Gastrocnemius medialis (tissue), 4 donors: ENCODE measurements at regions not wholly inside any gene's neighbourhood (a gene's known extent, or its start where the extent isn't known, plus 50 kb on each side); places are given as distances from the start of the nearest gene placed in this dataset.

Experiments used
- ATAC-seq, 2 donors: fragments of 150-250 bp; one replicate each; pipeline ENCODE4 v1.9.1; 2016
- DNase-seq, 2 donors: peaks; one replicate each; pipeline ENCODE4 v3.0.0-alpha.2; 2019
- H3K27ac ChIP-seq, 4 donors: fragments of 200-600 bp; sonication (generic); 1 replicate in 1 of 4; 2 replicates in 3 of 4; pipeline ENCODE4 v1.5.1; 2016 to 2018; ENCODE audit warnings: mild to moderate bottlenecking in 2 of 4, moderate library complexity in 1 of 4
- H3K27me3 ChIP-seq, 3 donors: fragments of 200-600 bp; sonication (generic) in 2 of 3; 1 replicate in 1 of 3; 2 replicates in 2 of 3; pipeline versions ENCODE4 v1.5.1 to v1.6.0; 2016 to 2019; ENCODE audit warnings: mild to moderate bottlenecking in 1 of 3, moderate library complexity in 1 of 3
- H3K36me3 ChIP-seq, 2 donors: fragments of 200-600 bp; sonication (generic) in 1 of 2; one replicate each; pipeline ENCODE4 v1.5.1; 2017 to 2018
- H3K4me1 ChIP-seq, 2 donors: fragments of 200-600 bp; sonication (generic) in 1 of 2; one replicate each; pipeline ENCODE4 v1.5.1; 2016 to 2017; ENCODE audit warnings: mild to moderate bottlenecking in 2 of 2
- H3K4me3 ChIP-seq, 4 donors: fragments of 200-600 bp; sonication (generic) in 3 of 4; 1 replicate in 1 of 4; 2 replicates in 3 of 4; pipeline ENCODE4 v1.5.1; 2016 to 2019; ENCODE audit warnings: mild to moderate bottlenecking in 2 of 4
- H3K9me3 ChIP-seq, 3 donors: fragments of 200-600 bp; sonication (generic) in 2 of 3; 1 replicate in 1 of 3; 2 replicates in 2 of 3; pipeline ENCODE4 v1.5.1; 2016 to 2019
- POLR2A ChIP-seq, 2 donors: fragments of 450-650 bp; IDR thresholded peaks; one replicate each; pipeline ENCODE4 v1.6.1; 2017; ENCODE audit warnings: antibody characterized with exemption in 2 of 2, mild to moderate bottlenecking in 2 of 2, moderate library complexity in 2 of 2
- in situ Hi-C, 4 donors: fragments of 200-750 bp; cut with MboI; loops; one replicate each; pipeline versions ENCODE4 v1.15.0 to v1.8.0; 2017; ENCODE audit warnings: low sequenced_read_pairs in 4 of 4
- intact Hi-C: fragments of 100-400 bp; cut with DNase I; formaldehyde crosslinking; loops from one replicate; pipeline ENCODE4 v1.15.1; 2023; ENCODE audit warnings: low total_unique reads
- TF ChIP-seq, protein P1 (sequence below), 5 experiments: fragments of 450-650 bp in 3 of 5; fragments of 200-600 bp in 2 of 5; sonication (generic) in 2 of 5; IDR thresholded peaks in 4 of 5; conservative IDR thresholded peaks in 1 of 5; 1 replicate in 4 of 5; 2 replicates in 1 of 5; pipeline ENCODE4 v1.5.1; 2016 to 2019; ENCODE audit warnings: antibody characterized with exemption in 5 of 5, mild to moderate bottlenecking in 3 of 5, moderate library complexity in 3 of 5

GRCh38 chr4:121517241-121517640, 136.4 kb upstream of the QRFPR start:
- in situ Hi-C loops (no loop called here), intact Hi-C loops (no loop called here)
- H3K36me3 ChIP-seq, result no peaks in the 10 kb centered on the region
- no peak overlapping the region for H3K4me3 ChIP-seq
- no peaks in the 10 kb centered on the region for H3K27me3 ChIP-seq
- no peaks in the 10 kb centered on the region for H3K4me1 ChIP-seq
- no peak for DNase-seq
- no peaks in the 10 kb centered on the region for H3K9me3 ChIP-seq
- ATAC-seq, result no peak
- H3K27ac ChIP-seq, result no peak overlapping the region
- no peak for TF ChIP-seq POLR2A (IDR thresholded peaks at IDR 0.05)
- TF ChIP-seq, protein P1, sequence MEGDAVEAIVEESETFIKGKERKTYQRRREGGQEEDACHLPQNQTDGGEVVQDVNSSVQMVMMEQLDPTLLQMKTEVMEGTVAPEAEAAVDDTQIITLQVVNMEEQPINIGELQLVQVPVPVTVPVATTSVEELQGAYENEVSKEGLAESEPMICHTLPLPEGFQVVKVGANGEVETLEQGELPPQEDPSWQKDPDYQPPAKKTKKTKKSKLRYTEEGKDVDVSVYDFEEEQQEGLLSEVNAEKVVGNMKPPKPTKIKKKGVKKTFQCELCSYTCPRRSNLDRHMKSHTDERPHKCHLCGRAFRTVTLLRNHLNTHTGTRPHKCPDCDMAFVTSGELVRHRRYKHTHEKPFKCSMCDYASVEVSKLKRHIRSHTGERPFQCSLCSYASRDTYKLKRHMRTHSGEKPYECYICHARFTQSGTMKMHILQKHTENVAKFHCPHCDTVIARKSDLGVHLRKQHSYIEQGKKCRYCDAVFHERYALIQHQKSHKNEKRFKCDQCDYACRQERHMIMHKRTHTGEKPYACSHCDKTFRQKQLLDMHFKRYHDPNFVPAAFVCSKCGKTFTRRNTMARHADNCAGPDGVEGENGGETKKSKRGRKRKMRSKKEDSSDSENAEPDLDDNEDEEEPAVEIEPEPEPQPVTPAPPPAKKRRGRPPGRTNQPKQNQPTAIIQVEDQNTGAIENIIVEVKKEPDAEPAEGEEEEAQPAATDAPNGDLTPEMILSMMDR (IDR thresholded peaks at IDR 0.05 in 4 of 5, conservative IDR thresholded peaks at IDR 0.05 in 1 of 5), result no peak

GRCh38 chr4:121514443-121514842, 133.6 kb upstream of the QRFPR start:
- no peaks in the 10 kb centered on the region for H3K9me3 ChIP-seq
- H3K27me3 ChIP-seq, result no peaks in the 10 kb centered on the region
- in situ Hi-C loops, result no loop called here
- intact Hi-C loops, result no loop called here
- H3K36me3 ChIP-seq, result no peaks in the 10 kb centered on the region
- TF ChIP-seq, protein P1 (IDR thresholded peaks at IDR 0.05 in 4 of 5, conservative IDR thresholded peaks at IDR 0.05 in 1 of 5), result no peak
- TF ChIP-seq POLR2A (IDR thresholded peaks at IDR 0.05), result no peak
- no peaks in the 10 kb centered on the region for H3K4me1 ChIP-seq
- no peak for ATAC-seq
- no peak overlapping the region for H3K4me3 ChIP-seq
- no peak for DNase-seq
- H3K27ac ChIP-seq, result no peak overlapping the region

GRCh38 chr4:121510341-121510874, 129.6 kb upstream of the QRFPR start:
- Histone ChIP-seq H3K4me3 (no peak overlapping the region), H3K27ac (no peak overlapping the region), H3K9me3 (no peaks in the 10 kb centered on the region), H3K4me1 (no peaks in the 10 kb centered on the region), H3K27me3 (no peaks in the 10 kb centered on the region), H3K36me3 (no peaks in the 10 kb centered on the region)
- intact Hi-C loops (no loop called here), in situ Hi-C loops (no loop called here)
- DNase-seq, result no peak
- ATAC-seq, result no peak
- TF ChIP-seq POLR2A (IDR thresholded peaks at IDR 0.05), result no peak
- TF ChIP-seq, protein P1 (IDR thresholded peaks at IDR 0.05 in 4 of 5, conservative IDR thresholded peaks at IDR 0.05 in 1 of 5), result no peak

DNA sequence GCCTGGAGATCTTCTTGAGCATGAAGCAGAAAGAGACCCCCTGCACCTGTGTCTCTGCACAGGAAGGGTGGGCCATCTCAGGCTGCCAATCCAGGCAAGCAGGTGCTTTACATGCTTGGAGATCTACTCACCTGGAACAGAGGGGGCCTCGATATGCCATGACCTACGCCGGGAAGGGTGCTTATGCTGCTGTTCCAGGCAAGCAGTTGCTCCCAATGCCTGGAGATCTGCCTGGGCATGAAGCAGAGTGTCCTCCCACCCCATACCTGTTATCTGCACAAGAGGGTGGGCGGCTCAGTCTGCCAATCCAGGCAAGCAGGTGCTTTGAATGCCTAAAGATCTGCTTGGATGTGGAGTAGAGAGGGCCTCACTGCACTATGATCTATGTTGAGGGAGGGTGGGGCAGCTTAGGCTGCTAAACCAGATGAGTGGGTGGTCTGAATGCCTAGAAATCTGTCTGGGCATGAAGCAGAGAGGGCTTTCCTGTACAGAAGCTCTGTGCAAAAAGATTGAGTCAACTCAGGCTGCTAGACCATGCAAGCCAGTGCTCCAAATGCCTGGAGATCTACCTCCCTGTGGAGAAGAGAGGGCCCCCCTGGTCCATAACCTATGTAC, 104.5 kb upstream of the QRFPR start:
- TF ChIP-seq, protein P1 (IDR thresholded peaks at IDR 0.05 in 4 of 5, conservative IDR thresholded peaks at IDR 0.05 in 1 of 5), result no peak
- no peak for TF ChIP-seq POLR2A (IDR thresholded peaks at IDR 0.05)
- no peaks in the 10 kb centered on the region for H3K4me1 ChIP-seq
- H3K36me3 ChIP-seq, result no peaks in the 10 kb centered on the region
- ATAC-seq (no peak), DNase-seq (no peak)
- H3K27ac ChIP-seq, result no peak overlapping the region
- H3K9me3 ChIP-seq, result no peaks in the 10 kb centered on the region
- H3K27me3 ChIP-seq, result no peaks in the 10 kb centered on the region
- intact Hi-C loops, result loop anchor here (10.0 kb wide), 2 partner anchors 170 to 240 kb away; no protein-coding TSS in a partner anchor
- in situ Hi-C loops, result loop anchor here in 2 of 4 donors (10.0 to 25.0 kb wide), 2 partner anchors 240 to 252 kb away; no protein-coding TSS in a partner anchor
- H3K4me3 ChIP-seq, result no peak overlapping the region
